Parathyroid adenoma (tissue), 2 donors: ENCODE measurements at regions not wholly inside any gene's neighbourhood (a gene's known extent, or its start where the extent isn't known, plus 50 kb on each side); places are given as distances from the start of the nearest gene placed in this dataset.

Experiments used
- H2AFZ ChIP-seq: fragments of 300-600 bp; sonication (generic); one replicate; pipeline ENCODE4 v1.7.0; 2017; ENCODE audit warnings: antibody characterized with exemption, mild to moderate bottlenecking
- H3K27ac ChIP-seq: fragments of 300-600 bp; sonication (generic); one replicate; pipeline ENCODE4 v1.7.0; 2017
- H3K27me3 ChIP-seq: fragments of 300-600 bp; sonication (generic); one replicate; pipeline ENCODE4 v1.7.0; 2017; ENCODE audit warnings: low read length; ENCODE audit not compliant: control insufficient read depth, insufficient read depth
- H3K36me3 ChIP-seq: fragments of 300-600 bp; sonication (generic); one replicate; pipeline ENCODE4 v1.7.0; 2017; ENCODE audit warnings: low read length; ENCODE audit not compliant: control insufficient read depth, insufficient read depth
- H3K4me1 ChIP-seq: fragments of 300-600 bp; sonication (generic); one replicate; pipeline ENCODE4 v1.7.0; 2017; ENCODE audit warnings: control low read depth
- H3K4me2 ChIP-seq: fragments of 300-600 bp; sonication (generic); one replicate; pipeline ENCODE4 v1.7.0; 2017; ENCODE audit warnings: low read length
- H3K4me3 ChIP-seq: fragments of 300-600 bp; sonication (generic); one replicate; pipeline ENCODE4 v1.7.0; 2017; ENCODE audit warnings: low read depth, low read length
- H3K79me2 ChIP-seq: fragments of 300-600 bp; sonication (generic); one replicate; pipeline ENCODE4 v1.7.0; 2017; ENCODE audit warnings: control low read depth
- H3K9ac ChIP-seq: fragments of 300-600 bp; sonication (generic); one replicate; pipeline ENCODE4 v1.7.0; 2017; ENCODE audit warnings: mild to moderate bottlenecking
- H3K9me3 ChIP-seq: fragments of 300-600 bp; sonication (generic); one replicate; pipeline ENCODE4 v1.7.0; 2017; ENCODE audit warnings: low read length; ENCODE audit not compliant: control insufficient read depth
- CTCF ChIP-seq: fragments of 300-600 bp; sonication (generic); IDR thresholded peaks from one replicate; pipeline ENCODE4 v1.7.0; 2017; ENCODE audit warnings: antibody characterized with exemption, mild to moderate bottlenecking
- donor health status: primary hyperparathyroidism.

- Histone ChIP-seq H3K4me1 (no peaks in the 10 kb centered on the region), H3K4me2 (no peak overlapping the region), H3K9me3 (no peaks in the 10 kb centered on the region), H3K79me2 (no peaks in the 10 kb centered on the region), H3K27me3 (no peaks in the 10 kb centered on the region), H3K9ac (no peak overlapping the region), H2AFZ (no peak overlapping the region), H3K27ac (no peak overlapping the region), H3K36me3 (no peaks in the 10 kb centered on the region), H3K4me3 (no peak overlapping the region)
- TF ChIP-seq CTCF, result no peak
Measured at GRCh38 chr1:103266036-103266435, 157.7 kb upstream of the COL11A1 start.

GRCh38 chr1:103265551-103265950 lies 157.2 kb upstream of the COL11A1 start:
- no peak overlapping the region for H3K27ac ChIP-seq
- no peaks in the 10 kb centered on the region for H3K36me3 ChIP-seq
- H3K4me1 ChIP-seq, result no peaks in the 10 kb centered on the region
- H3K4me3 ChIP-seq, result no peak overlapping the region
- no peaks in the 10 kb centered on the region for H3K79me2 ChIP-seq
- no peaks in the 10 kb centered on the region for H3K27me3 ChIP-seq
- H2AFZ ChIP-seq, result no peak overlapping the region
- H3K9ac ChIP-seq, result no peak overlapping the region
- H3K4me2 ChIP-seq, result no peak overlapping the region
- TF ChIP-seq CTCF, result no peak
- H3K9me3 ChIP-seq, result no peaks in the 10 kb centered on the region

- no peaks in the 10 kb centered on the region for H3K36me3 ChIP-seq
- no peak for TF ChIP-seq CTCF
- H3K79me2 ChIP-seq, result no peaks in the 10 kb centered on the region
- H3K27ac ChIP-seq, result no peak overlapping the region
- no peak overlapping the region for H3K4me3 ChIP-seq
- H3K9ac ChIP-seq, result no peak overlapping the region
- H3K4me2 ChIP-seq, result no peak overlapping the region
- H3K4me1 ChIP-seq, result no peaks in the 10 kb centered on the region
- no peaks in the 10 kb centered on the region for H3K27me3 ChIP-seq
- H2AFZ ChIP-seq, result no peak overlapping the region
- H3K9me3 ChIP-seq, result no peaks in the 10 kb centered on the region
Measured at GRCh38 chr1:103259982-103260381, 151.7 kb upstream of the COL11A1 start.

- Histone ChIP-seq H3K27ac (no peak overlapping the region), H3K79me2 (no peaks in the 10 kb centered on the region), H3K9me3 (no peaks in the 10 kb centered on the region), H3K27me3 (no peaks in the 10 kb centered on the region), H3K9ac (no peak overlapping the region), H3K36me3 (no peaks in the 10 kb centered on the region), H3K4me2 (no peak overlapping the region), H3K4me1 (no peaks in the 10 kb centered on the region), H3K4me3 (no peak overlapping the region), H2AFZ (no peak overlapping the region)
- TF ChIP-seq CTCF, result no peak
Measured at GRCh38 chr1:103256490-103256889, 148.2 kb upstream of the COL11A1 start.

GRCh38 chr1:103254691-103255090 lies 146.4 kb upstream of the COL11A1 start:
- Histone ChIP-seq H3K27me3 (no peaks in the 10 kb centered on the region), H3K9me3 (no peaks in the 10 kb centered on the region), H3K4me3 (no peak overlapping the region), H3K4me1 (no peaks in the 10 kb centered on the region), H3K4me2 (no peak overlapping the region), H3K9ac (no peak overlapping the region), H3K36me3 (no peaks in the 10 kb centered on the region), H2AFZ (no peak overlapping the region), H3K79me2 (no peaks in the 10 kb centered on the region), H3K27ac (no peak overlapping the region)
- no peak for TF ChIP-seq CTCF
